HG03378 (cell line): ENCODE measurements at regions not wholly inside any gene's neighbourhood (a gene's known extent, or its start where the extent isn't known, plus 50 kb on each side); places are given as distances from the start of the nearest gene placed in this dataset.
"Not testable (repeated sequence)": the region's sequence is repeated elsewhere in the genome, so short reads cannot be mapped to it uniquely, and the experiment has no call there.

Experiments used
- ATAC-seq: cut with Tn5 transposase; IDR thresholded peaks from one replicate; pipeline ENCODE4 v1.9.1; 2021; ENCODE audit warnings: mild to moderate bottlenecking, moderate library complexity; ENCODE audit not compliant: unreplicated experiment

DNA sequence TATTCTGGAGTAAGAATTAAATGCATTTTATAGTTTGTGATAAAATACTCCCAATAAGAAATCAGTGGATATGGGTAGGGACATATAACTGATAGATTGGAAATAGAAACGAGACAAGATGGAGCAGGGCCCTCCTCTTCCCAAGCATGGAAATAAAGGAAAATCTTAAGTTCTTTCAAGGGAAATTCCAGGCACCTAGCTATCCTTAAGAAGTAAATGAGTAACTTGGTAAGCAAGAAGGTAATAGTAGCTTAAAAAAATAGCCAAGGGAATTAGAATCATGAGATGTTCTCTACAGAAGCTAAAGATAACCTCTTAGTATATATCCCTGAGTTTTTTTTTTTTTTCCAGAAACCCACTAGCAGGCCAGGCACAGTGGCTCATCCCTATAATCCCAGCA, 105.5 kb upstream of the FAM3C start:
- ATAC-seq, result no peak

DNA sequence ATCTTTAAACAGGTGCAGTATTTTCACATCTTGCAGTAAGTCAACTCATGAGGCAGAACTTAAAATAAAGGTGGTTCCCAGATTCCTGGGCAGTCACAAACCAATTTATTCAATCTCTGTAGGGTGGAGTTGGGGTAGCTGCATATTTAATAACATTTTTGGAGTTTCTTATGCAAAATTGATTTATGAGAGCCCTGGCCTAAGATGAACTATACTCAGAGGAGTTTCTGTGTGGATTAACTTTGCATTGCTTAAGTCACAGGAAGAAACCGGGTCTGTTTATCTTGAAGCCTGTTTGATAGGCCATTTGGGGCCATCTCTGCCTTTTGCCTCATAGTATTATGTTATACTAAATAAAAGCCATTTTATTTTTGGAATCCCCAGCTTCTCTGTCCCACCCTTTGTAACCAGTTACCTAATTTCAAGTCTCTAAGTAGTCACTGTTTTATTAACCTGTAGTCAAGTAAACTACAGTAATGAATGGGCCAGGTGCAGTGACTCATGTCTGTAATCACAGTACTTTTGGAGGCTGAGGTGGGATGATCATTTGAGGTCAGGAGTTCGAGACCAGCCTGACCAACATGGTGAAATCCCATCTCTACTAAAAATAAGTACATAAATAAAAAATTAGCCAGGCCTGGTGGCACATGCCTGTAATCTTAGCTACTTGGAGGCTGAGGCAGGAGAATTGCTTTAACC, 104.4 kb upstream of the FAM3C start:
- no peak for ATAC-seq

- no peak for ATAC-seq
Measured at GRCh38 chr7:121499624-121500023, 103.5 kb upstream of the FAM3C start.

- ATAC-seq, result no peak
Measured at GRCh38 chr7:121498816-121499215, 102.7 kb upstream of the FAM3C start.

DNA sequence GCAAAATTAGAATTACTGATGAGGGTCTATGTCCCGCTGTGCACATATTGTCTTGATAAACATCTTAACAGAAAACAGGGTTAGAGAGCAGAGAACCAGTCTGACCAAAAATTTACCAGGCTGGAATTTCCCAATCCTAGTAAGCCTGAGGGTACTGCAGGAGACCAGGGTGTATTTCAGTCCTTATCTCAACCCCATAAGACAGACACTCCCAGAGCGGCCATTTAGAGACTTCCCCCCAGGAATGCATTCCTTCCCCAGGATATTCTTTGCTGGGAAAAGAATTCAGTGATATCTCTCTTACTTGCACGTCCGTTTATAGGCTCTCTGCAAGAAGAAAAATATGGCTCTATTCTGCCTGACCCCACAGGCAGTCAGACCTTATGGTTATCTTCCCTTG, 101.4 kb upstream of the FAM3C start:
- ATAC-seq, result not testable (repeated sequence)

GRCh38 chr7:121494516-121494915, 98.4 kb upstream of the FAM3C start:
- ATAC-seq, result no peak

DNA sequence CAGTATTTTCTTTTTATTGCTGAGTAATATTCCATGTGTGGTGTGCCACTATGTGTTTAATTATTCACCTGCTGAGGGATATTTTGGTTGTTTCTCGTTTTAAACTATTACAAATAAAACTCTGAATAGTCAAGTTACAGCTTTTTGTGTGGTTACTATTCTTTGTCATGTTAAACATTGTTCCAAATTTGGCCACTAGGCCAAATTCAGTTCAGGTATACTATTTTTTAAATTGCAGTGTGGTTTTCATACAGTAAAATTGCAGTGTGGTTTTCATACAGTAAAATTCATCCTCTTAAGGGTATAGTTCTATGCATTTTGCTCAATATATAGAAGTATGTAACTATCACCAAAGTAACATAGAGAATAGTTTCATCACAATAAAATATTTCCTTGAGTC, 97.4 kb upstream of the FAM3C start:
- no peak for ATAC-seq

DNA sequence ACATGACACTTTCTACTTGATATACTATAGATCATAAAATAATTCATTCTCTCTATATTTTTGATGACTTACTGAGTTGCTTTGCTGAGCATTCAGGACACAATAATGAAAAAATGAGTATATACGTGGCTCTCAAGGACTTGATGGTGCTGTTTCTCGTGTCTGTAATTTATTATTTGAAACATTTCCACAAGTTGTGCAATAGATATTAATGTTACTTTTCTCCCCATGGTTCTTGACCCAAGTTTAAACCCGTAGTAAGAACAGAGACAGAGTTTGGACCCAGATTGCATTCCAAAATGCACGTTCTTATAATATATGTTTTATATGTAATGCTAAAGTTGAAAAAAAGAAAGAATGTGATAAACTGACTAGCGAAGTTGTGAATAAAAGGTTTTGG, 94.2 kb upstream of the FAM3C start:
- no peak for ATAC-seq

- no peak for ATAC-seq
Measured at GRCh38 chr7:121489440-121489839, 93.3 kb upstream of the FAM3C start.

DNA sequence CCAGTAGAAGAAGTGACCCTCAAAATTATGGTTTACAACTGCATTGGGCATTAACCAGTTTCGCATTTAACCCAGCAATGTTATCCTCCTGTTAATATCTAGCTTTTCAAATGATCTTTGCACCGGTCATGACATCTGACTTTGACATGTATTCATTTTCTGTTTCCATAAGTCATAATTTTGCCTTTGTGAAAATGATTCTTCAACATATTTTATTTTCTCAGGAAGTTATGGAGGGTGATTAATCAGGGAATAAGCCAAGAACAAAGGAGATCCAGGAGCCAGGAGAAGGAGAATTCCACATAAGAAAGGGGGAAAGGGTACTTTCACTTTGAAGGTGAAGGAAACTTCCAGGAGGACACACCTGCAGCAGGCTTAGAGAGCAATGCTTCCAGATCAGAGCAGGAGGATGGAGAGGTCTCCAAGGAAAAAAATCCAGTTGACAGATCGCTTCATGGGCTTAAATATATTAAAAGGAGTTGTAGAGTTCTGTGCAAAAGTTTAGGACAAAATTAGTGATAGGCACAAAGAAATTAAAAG, 92.1 kb upstream of the FAM3C start:
- ATAC-seq, result no peak

- no peak for ATAC-seq
Measured at GRCh38 chr7:121486590-121486989, 90.5 kb upstream of the FAM3C start.

GRCh38 chr7:121485467-121486243, 89.5 kb upstream of the FAM3C start:
- no peak for ATAC-seq

GRCh38 chr7:121484089-121484763, 88.1 kb upstream of the FAM3C start:
- no peak for ATAC-seq

DNA sequence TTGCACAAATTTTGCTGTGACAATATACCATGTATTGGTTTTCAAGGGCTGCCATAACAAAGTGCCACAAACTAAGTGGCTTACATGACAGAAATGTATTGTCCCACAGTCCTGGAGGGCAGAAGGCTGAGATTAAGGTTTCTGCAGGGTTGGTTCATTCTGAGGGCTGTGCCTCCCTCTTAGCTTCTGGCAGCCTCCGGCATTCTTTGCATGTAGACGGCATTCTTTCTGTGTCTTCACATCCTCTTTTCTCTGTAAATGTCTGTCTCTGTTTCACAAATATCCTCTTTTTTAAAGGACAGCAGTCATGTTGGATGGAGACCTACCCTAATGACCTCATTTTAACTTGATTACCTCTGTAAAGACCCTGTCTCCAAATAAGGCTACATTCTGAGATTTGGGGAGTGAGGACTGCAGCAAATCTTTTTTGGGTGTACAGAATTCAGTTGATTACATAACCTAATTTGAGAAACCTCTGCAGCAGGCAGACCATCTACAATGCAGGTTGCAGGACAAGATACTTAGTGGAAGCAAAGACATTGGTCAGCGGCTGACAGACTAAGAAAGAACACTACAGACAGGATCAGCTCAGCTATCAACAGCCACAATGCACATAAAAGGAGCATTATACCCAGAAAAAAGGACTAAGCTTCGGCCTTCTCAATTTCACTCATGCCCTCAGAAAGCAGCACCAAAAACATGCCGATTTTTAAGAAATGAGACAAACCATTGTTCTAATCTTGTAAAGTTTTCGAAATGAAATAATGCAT, 84.6 kb upstream of the FAM3C start:
- ATAC-seq, result no peak

DNA sequence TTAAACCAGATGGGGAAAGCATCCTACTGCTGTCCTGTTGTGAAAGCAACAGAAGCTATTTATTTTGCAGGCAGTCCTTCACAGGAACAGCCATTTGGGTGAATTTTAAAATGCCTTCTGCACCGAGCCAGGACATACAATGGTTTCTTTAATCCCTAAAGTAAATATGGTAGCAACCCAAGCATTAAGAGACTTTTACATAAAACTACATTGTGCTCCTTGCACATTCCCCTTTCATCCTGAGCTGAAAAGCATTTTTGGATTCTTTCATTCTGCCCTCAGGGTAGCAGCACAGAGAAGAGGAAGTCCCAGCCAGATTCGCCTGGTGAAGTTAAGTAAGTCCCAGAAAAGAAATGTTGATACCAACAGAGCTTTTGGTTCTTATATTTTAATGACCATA, 84.0 kb upstream of the FAM3C start:
- ATAC-seq, result no peak

- no peak for ATAC-seq
Measured at GRCh38 chr7:121479466-121479865, 83.4 kb upstream of the FAM3C start.

DNA sequence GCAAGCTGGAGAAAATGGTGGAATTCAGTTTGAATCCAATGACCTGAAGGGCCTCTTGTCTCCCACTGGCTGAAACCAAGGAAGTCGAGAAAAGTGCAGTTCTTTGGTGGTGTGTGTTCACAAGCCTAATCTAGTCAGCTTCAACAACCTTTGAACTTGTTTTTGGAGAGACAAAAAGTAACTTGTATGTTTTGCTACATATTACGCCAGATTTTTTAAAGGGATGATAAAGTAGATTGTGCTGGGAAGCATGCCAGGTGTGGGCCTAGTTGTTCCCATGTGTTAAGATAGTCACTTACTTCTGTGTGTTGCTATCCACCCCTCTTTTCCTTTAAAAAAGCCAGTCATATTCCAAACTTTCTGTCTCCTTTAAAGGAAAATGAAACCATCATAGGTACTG, 79.7 kb upstream of the FAM3C start:
- no peak for ATAC-seq

GRCh38 chr7:121474301-121474673, 78.2 kb upstream of the FAM3C start:
- ATAC-seq, result no peak

- ATAC-seq, result no peak
Measured at GRCh38 chr7:121473645-121474300, 77.7 kb upstream of the FAM3C start.

DNA sequence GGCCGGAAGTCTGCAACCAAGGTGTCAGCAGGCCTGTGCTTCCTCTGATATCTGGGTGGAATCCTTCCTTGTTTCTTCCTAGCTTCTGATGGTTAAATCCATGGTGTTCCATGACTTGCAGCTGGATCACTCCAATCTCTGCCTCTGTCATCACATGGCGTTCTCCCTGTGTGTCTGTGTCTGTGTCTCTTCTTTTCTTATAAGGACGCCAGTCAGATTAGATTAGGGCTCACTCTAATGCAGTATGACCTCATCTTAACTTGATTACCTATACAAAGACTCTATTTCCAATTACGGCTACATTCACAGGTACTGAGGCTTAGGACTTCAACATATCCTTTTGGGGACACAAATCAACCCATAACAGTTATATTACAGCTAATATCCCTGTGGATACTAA, 70.3 kb upstream of the FAM3C start:
- ATAC-seq, result no peak

DNA sequence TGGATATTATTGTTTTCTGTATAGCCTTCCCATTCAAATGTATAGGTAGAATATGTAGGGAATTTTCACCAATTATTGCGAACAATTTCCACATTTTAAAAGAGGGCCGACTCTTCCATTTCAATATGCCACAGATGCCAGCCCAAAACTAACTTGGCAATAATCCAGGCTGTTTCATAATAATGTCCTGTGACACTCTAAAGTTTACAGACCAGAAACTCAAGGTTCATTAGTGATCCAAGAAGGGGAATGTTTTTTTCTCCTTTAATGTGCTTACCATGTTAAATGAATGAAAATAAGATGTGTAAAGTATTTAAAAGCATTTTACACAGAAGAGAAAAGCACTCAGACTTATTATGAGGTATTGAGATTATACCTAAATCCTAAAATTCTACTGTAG, 63.0 kb upstream of the FAM3C start:
- ATAC-seq, result no peak
